Subcutaneous abdominal adipose tissue (tissue), 5 donors: ENCODE measurements at regions not wholly inside any gene's neighbourhood (a gene's known extent, or its start where the extent isn't known, plus 50 kb on each side); places are given as distances from the start of the nearest gene placed in this dataset.
"Not testable (repeated sequence)": the region's sequence is repeated elsewhere in the genome, so short reads cannot be mapped to it uniquely, and the experiment has no call there.

Experiments used
- H3K27ac ChIP-seq: one replicate; pipeline ENCODE4 v1.7.0; 2013; ENCODE audit warnings: low read depth, mild to moderate bottlenecking, inconsistent platforms, low read length, moderate library complexity
- H3K27me3 ChIP-seq, 5 donors: one replicate each; pipeline ENCODE4 v1.7.0; 2013; ENCODE audit warnings: low read length in 5 of 5, inconsistent platforms in 1 of 5; ENCODE audit not compliant: control insufficient read depth in 5 of 5, insufficient read depth in 4 of 5
- H3K36me3 ChIP-seq, 5 donors: one replicate each; pipeline ENCODE4 v1.7.0; 2013; ENCODE audit warnings: low read length in 5 of 5; ENCODE audit not compliant: control insufficient read depth in 5 of 5, insufficient read depth in 5 of 5
- H3K4me1 ChIP-seq, 5 donors: one replicate each; pipeline ENCODE4 v1.7.0; 2013; ENCODE audit warnings: low read length in 5 of 5, mild to moderate bottlenecking in 3 of 5, moderate library complexity in 1 of 5; ENCODE audit not compliant: control insufficient read depth in 5 of 5, insufficient read depth in 5 of 5
- H3K4me3 ChIP-seq, 5 donors: one replicate each; pipeline ENCODE4 v1.7.0; 2013; ENCODE audit warnings: low read length in 5 of 5, low read depth in 1 of 5
- H3K9ac ChIP-seq, 5 donors: one replicate each; pipeline ENCODE4 v1.7.0; 2013; ENCODE audit warnings: low read length in 5 of 5, mild to moderate bottlenecking in 4 of 5, moderate library complexity in 3 of 5
- H3K9me3 ChIP-seq, 5 donors: one replicate each; pipeline ENCODE4 v1.7.0; 2013; ENCODE audit warnings: low read length in 5 of 5; ENCODE audit not compliant: control insufficient read depth in 5 of 5
- donor health status: healthy.
- donor health status: healthy.
- donor health status: healthy.
- donor health status: healthy.
- donor health status: healthy.

DNA sequence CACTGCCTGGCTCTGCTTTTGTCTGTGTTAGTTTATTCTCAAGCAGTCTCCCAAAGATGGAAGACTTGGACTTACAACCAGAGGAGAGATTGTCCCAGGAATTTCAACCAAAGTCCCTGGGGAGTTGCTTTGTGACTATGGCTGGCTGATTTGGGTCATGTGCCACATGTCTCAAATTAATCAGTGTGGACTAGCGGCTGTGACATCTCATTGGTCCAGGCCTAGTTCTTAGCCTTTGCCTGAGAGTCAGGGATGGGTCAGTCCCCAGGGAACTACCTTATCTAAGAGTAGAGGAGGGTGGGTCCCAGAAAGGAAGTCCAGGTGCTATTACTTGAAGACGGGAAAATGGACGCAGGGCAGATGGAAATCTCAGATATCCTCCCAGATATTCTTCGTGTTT is 217.1 kb downstream of the ACKR3 start:
- Histone ChIP-seq H3K36me3 (no peaks in the 10 kb centered on the region), H3K4me3 (no peak overlapping the region), H3K9ac (no peak overlapping the region), H3K27ac (peak overlapping the region; percentile 3), H3K9me3 (peaks cover 0 to 4% (median 0%) of the 10 kb centered on the region in 5 donors), H3K27me3 (no peaks in the 10 kb centered on the region), H3K4me1 (peaks cover 2 to 32% (median 26%) of the 10 kb centered on the region in 5 donors)

DNA sequence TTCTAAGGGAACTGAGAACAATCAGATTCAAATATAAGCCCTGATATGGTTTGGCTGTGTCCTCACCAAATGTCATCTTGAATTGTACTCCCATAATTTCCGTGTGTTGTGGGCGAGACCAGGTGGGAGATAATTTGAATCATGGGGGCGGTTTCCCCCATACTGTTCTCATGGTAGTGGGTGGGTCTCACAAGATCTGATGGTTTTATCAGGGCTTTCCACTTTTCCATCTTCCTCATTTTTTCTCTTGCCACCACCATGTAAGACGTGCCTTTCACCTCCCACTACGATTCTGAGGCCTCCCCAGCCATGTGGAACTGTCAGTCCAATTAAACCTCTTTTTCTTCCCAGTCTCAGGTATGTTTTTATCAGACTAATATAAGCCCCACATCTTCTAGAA is 217.8 kb downstream of the ACKR3 start:
- Histone ChIP-seq H3K27ac (peak overlapping the region; percentile 34), H3K4me1 (peaks cover 0 to 28% (median 21%) of the 10 kb centered on the region in 5 donors)
- not testable (repeated sequence) for H3K9ac ChIP-seq

DNA sequence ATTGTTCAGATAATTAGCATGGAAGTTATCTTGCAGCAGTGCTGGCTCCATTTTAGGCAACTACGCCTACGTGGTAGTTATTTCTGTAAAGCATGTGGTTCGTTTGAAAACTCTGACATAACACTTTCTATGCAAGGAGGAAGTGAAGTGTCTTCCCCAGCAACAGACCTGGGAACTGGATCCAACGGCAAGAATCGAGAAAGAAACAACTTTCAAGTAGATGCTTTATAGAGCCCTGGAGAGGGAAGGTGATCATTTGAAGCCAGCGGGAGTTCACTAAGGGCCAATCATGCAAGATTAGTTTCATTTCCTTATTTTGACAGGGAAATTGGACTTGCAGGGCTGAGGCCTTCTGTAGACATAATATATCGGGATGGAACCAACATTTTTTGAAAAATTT is 218.3 kb downstream of the ACKR3 start:
- no peaks in the 10 kb centered on the region for H3K27me3 ChIP-seq
- no peak overlapping the region for H3K9ac ChIP-seq
- H3K9me3 ChIP-seq: peaks cover 0 to 4% (median 0%) of the 10 kb centered on the region in 5 donors
- H3K4me3 ChIP-seq: no peak overlapping the region
- peaks cover 0 to 25% (median 16%) of the 10 kb centered on the region in 5 donors for H3K4me1 ChIP-seq
- no peaks in the 10 kb centered on the region for H3K36me3 ChIP-seq
- H3K27ac ChIP-seq: peak overlapping the region; percentile 43

More for the DNA sequence above, 217.8 kb downstream of the ACKR3 start:
- not testable (repeated sequence) for H3K36me3 ChIP-seq, H3K4me3 ChIP-seq, H3K27me3 ChIP-seq, H3K9me3 ChIP-seq

DNA sequence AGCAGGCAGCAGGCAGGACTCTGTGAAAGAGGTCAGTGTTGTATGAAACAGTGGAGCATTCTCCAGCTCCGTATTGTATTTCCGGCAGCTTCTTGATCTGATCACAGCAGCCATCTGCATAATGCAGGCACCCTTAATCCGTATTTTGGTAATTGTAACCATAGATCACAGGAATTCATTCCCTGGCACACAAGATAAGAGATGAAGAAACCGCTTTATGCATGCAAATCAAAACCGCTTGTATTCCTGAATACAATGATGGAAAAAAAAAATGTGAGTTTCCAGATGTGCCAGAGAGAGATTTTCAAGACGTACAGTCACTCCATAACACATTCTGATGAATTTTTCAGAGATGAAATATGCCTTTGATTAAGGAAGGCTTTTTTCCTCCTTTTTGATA is 221.3 kb downstream of the ACKR3 start:
- Histone ChIP-seq H3K27me3 (no peaks in the 10 kb centered on the region), H3K27ac (no peak overlapping the region), H3K4me3 (no peak overlapping the region), H3K9me3 (peaks cover 0 to 2% (median 0%) of the 10 kb centered on the region in 5 donors), H3K9ac (no peak overlapping the region), H3K36me3 (no peaks in the 10 kb centered on the region), H3K4me1 (peaks cover 0 to 34% (median 27%) of the 10 kb centered on the region in 5 donors)

DNA sequence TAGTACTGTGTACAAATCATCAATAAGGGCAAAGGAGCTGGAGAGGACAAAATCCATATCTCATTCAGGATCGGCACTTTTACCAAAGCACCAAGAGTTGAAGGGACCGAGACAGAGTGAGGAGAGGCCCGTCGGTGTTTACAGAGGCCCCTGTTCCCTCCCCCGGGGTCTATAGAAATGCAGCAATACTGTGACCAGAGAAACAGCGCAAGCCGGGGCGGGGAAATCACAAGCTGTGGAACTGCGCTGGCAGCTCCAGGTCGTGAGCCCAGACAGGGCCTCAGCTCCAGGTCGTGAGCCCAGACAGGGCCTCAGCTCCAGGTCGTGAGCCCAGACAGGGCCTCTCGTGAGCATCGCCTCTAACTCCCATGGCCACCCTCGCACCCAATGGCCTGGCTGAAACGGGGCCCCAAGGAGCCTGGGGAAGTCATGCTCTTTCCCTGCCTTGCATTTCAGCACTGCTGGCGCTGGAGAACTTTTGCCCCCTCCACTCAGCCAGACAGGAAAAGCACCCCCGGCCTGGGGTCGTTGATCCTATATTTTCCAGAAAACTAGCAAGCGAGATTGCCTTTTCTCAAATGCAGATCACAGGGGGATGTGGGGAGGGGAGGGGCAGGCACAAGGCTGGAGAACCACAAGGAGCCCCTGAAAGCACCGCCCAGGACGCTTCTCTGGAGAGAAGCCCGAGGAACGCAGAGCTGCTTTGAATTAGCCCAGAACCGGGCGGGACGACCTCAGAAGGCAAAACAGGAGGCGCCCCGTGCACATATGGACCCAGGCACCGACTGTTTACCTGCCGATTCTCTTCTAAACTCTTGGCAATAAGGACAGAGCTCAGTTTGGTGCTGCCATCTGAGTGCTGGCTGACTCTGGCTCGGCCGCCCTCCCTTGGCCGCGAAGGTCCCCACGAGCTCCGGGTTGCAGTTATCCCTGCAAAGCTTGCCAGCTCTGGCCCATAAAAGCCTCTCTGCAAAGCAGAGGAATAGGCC is 223.7 kb downstream of the ACKR3 start:
- no peaks in the 10 kb centered on the region for H3K27me3 ChIP-seq
- H3K27ac ChIP-seq: no peak overlapping the region
- H3K9ac ChIP-seq: no peak overlapping the region
- H3K4me3 ChIP-seq: no peak overlapping the region
- H3K9me3 ChIP-seq: no peaks in the 10 kb centered on the region
- H3K4me1 ChIP-seq: peaks cover 0 to 26% (median 19%) of the 10 kb centered on the region in 5 donors
- no peaks in the 10 kb centered on the region for H3K36me3 ChIP-seq

DNA sequence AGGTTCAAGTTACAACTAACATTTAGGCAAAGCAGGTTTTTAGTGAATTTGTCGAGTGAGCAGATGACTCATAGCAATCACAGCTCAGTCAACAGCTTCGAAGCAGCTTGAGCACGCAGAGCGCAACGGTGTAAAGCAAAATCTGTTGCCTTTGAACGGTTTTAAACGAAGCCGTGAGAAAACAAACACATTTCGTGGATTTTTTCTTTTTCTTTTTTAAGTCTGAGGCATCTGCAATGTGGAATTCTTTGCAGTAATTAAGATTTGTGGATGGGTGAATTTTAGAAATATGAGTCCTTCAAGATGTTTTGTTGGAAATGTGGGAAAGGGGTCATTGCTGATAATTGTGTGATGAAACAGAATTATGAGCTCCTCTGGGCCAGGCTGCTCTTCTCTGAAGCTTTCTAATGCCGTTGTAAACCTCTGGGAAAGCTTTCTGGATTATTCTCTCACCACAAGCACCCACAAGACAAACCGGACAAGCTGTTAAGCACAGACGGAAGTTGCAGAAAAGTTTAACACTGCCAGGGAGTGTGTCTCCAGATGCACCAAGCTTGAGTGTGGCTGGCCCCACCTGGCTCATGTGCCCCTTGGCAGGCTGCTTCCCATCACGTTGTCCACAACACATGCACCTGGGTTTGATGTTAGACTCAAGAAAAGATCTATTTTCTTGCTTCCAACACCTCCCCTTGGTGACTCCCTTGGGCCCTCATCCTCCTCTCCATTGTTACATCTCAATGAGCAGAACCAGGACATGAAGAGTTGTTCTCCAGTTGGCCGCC is 224.7 kb downstream of the ACKR3 start:
- H3K4me3 ChIP-seq: no peak overlapping the region
- H3K36me3 ChIP-seq: no peaks in the 10 kb centered on the region
- no peaks in the 10 kb centered on the region for H3K9me3 ChIP-seq
- H3K27ac ChIP-seq: no peak overlapping the region
- H3K4me1 ChIP-seq: peaks cover 4 to 34% (median 25%) of the 10 kb centered on the region in 5 donors
- H3K27me3 ChIP-seq: no peaks in the 10 kb centered on the region
- no peak overlapping the region for H3K9ac ChIP-seq

DNA sequence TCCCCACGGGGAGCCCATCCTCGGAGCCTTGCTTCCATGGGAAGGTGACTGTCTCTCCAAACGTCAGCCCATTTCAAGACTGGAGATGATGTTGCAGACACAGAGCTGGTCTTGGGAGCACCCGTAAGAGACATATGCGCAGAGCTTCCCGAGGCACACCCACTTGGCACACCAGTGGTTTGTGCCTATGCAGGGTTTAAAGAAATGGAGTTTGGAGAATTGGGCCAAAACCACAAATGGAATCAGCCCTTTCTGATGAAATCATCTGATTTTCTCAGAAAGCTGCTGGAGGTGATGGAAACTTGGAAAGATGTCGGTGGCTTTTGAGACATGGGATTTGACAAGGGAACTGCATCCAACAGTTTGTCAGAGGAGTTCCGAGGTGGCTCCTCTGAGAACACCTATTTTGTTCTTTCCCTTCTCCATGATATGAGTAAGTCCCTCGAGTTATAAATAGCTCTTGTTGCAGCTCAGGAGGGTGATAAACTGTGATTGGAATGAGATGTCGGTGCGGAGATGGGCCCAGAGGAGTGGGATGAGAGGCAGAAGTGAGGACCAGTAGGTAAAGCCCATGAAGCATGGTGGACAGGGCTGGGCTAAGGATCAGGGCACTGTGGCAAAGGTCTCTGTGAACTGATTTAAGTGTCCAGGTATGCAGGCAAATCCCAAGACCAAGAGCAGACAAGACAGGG is 225.7 kb downstream of the ACKR3 start:
- no peak overlapping the region for H3K9ac ChIP-seq
- H3K9me3 ChIP-seq: no peaks in the 10 kb centered on the region
- no peak overlapping the region for H3K4me3 ChIP-seq
- H3K36me3 ChIP-seq: no peaks in the 10 kb centered on the region
- no peak overlapping the region for H3K27ac ChIP-seq
- H3K4me1 ChIP-seq: peaks cover 4 to 43% (median 35%) of the 10 kb centered on the region in 5 donors
- no peaks in the 10 kb centered on the region for H3K27me3 ChIP-seq

DNA sequence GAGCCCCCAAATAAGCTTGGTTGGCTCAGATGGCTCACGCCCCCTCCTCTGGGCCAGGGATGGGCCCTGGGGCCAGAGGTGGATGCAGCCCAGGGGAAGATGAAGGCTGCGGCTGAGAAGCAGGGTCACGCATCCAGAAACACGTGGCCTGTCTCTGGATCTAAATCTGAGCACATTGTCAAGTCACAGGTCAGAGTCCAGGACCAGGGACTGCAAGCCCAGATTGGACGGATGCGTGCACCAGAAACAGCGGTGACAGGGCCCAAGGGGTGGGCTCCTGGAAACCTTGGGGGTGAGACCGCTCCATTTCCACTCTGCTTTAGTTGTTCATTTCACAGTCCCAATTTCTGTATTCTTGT is 226.2 kb downstream of the ACKR3 start:
- no peaks in the 10 kb centered on the region for H3K9me3 ChIP-seq
- H3K27me3 ChIP-seq: no peaks in the 10 kb centered on the region
- H3K27ac ChIP-seq: no peak overlapping the region
- no peaks in the 10 kb centered on the region for H3K36me3 ChIP-seq
- H3K9ac ChIP-seq: no peak overlapping the region
- H3K4me1 ChIP-seq: peaks cover 4 to 44% (median 40%) of the 10 kb centered on the region in 5 donors
- H3K4me3 ChIP-seq: no peak overlapping the region

DNA sequence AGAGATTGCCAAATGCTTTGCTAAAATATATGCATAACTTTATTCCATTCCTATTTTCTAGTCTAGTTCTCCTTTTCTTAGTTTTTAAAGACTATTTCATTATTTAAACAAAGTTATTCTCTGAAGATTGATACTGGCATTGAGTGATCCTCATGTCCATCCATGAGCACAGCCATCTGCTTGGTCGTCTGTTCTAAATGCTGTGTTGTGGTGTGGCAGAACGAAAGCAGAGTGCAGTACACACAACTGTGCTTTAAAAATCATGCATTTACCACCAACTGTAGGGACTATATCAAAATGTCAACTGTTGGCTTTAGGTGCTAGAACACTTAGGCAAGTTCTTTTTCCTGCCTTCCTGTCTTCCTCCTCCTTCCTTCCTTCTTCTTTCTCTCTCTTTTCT is 226.6 kb downstream of the ACKR3 start:
- no peak overlapping the region for H3K4me3 ChIP-seq
- H3K36me3 ChIP-seq: no peaks in the 10 kb centered on the region
- peaks cover 4 to 42% (median 41%) of the 10 kb centered on the region in 5 donors for H3K4me1 ChIP-seq
- no peak overlapping the region for H3K27ac ChIP-seq
- no peak overlapping the region for H3K9ac ChIP-seq
- H3K9me3 ChIP-seq: no peaks in the 10 kb centered on the region
- H3K27me3 ChIP-seq: no peaks in the 10 kb centered on the region
